H1 (cell line): ENCODE measurements at regions not wholly inside any gene's neighbourhood (a gene's known extent, or its start where the extent isn't known, plus 50 kb on each side); places are given as distances from the start of the nearest gene placed in this dataset.
"Not testable (repeated sequence)": the region's sequence is repeated elsewhere in the genome, so short reads cannot be mapped to it uniquely, and the experiment has no call there.

Experiments used
- CTCF ChIA-PET: fragments of 300-600 bp; sonication (Branson Sonifier 250); formaldehyde crosslinking; loops from one replicate; lab custom pipeline; 2021; ENCODE audit not compliant: partially characterized antibody; lab: Charles Lee
- POLR2A ChIA-PET: fragments of 300-600 bp; sonication (Branson Sonifier 250); formaldehyde crosslinking; loops from one replicate; lab custom pipeline; 2021; ENCODE audit warnings: inconsistent platforms; ENCODE audit not compliant: partially characterized antibody; lab: Charles Lee
- DNase-seq, 2 experiments: peaks; one replicate each; pipeline versions ENCODE4 v3.0.0 to v3.0.0-alpha.2; 2010 to 2022; ENCODE audit warnings: low spot score in 2 of 2, low read depth in 1 of 2, mixed read lengths in 1 of 2
- FAIRE-seq: peaks from 2 replicates; lab custom pipeline; 2011; peaks lifted over from hg19 to GRCh38; lab: Jason Lieb, UNC
- H2AFZ ChIP-seq: 2 replicates; pipeline ENCODE4 v1.8.1; 2012; ENCODE audit warnings: low read length, inconsistent platforms
- H2AK5ac ChIP-seq: 2 replicates; pipeline ENCODE4 v1.6.1; 2013; ENCODE audit warnings: low read depth, low read length
- H2BK120ac ChIP-seq: replicated peaks from 2 replicates; pipeline ENCODE3; 2013; ENCODE audit warnings: low read depth, low read length, inconsistent platforms
- H2BK12ac ChIP-seq: 2 replicates; pipeline ENCODE4 v1.6.1; 2013; ENCODE audit warnings: low read depth, low read length
- H2BK15ac ChIP-seq: 2 replicates; pipeline ENCODE4 v1.6.1; 2013; ENCODE audit warnings: low read length
- H2BK20ac ChIP-seq: 2 replicates; pipeline ENCODE4 v1.6.1; 2013; ENCODE audit warnings: low read length
- H2BK5ac ChIP-seq: 2 replicates; pipeline ENCODE4 v1.6.1; 2013; ENCODE audit warnings: low read depth, low read length
- H3K14ac ChIP-seq: 2 replicates; pipeline ENCODE4 v1.6.1; 2013; ENCODE audit warnings: inconsistent platforms; ENCODE audit not compliant: insufficient read length
- H3K18ac ChIP-seq: 2 replicates; pipeline ENCODE4 v1.6.1; 2013; ENCODE audit warnings: low read length; ENCODE audit errors: extremely low read depth
- H3K23ac ChIP-seq: 2 replicates; pipeline ENCODE4 v1.6.1; 2013; ENCODE audit warnings: inconsistent platforms; ENCODE audit not compliant: insufficient read length
- H3K23me2 ChIP-seq: 2 replicates; pipeline ENCODE4 v1.6.1; 2013; ENCODE audit warnings: low read depth, low read length
- H3K27ac ChIP-seq: 2 replicates; pipeline ENCODE4 v1.6.1; 2011; ENCODE audit warnings: low read depth, low read length, inconsistent platforms
- H3K27me3 ChIP-seq, 4 experiments: replicated peaks in 1 of 4; 1 replicate in 1 of 4; 2 replicates in 3 of 4; pipeline versions ENCODE4 v1.6.1 to v1.8.1; 2011 to 2013; ENCODE audit warnings: low read length in 3 of 4, mild to moderate bottlenecking in 3 of 4, inconsistent platforms in 2 of 4, mixed read lengths in 2 of 4, moderate library complexity in 1 of 4; ENCODE audit not compliant: control insufficient read depth in 3 of 4, insufficient read depth in 3 of 4; ENCODE audit errors: extremely low read depth in 1 of 4
- H3K36me3 ChIP-seq, 4 experiments: 2 replicates each; pipeline versions ENCODE4 v1.6.1 to v1.8.1; 2011 to 2013; ENCODE audit warnings: mild to moderate bottlenecking in 4 of 4, low read length in 3 of 4, moderate library complexity in 2 of 4, control low read depth in 1 of 4, inconsistent platforms in 1 of 4; ENCODE audit not compliant: insufficient read depth in 4 of 4, control insufficient read depth in 2 of 4
- H3K4ac ChIP-seq: replicated peaks from 2 replicates; pipeline ENCODE3; 2013; ENCODE audit warnings: low read length, low read depth, mixed read lengths, inconsistent platforms; ENCODE audit not compliant: insufficient read length
- H3K4me1 ChIP-seq, 4 experiments: replicated peaks in 1 of 4; 1 replicate in 1 of 4; 2 replicates in 3 of 4; pipeline versions ENCODE4 v1.6.1 to v1.8.1; 2011 to 2013; ENCODE audit warnings: low read length in 3 of 4, inconsistent platforms in 2 of 4, mixed read lengths in 1 of 4; ENCODE audit not compliant: insufficient read depth in 4 of 4, control insufficient read depth in 3 of 4
- H3K4me2 ChIP-seq, 2 experiments: 2 replicates each; pipeline versions ENCODE4 v1.6.1 to v1.8.1; 2011 to 2013; ENCODE audit warnings: low read depth in 2 of 2, low read length in 2 of 2, control low read depth in 1 of 2, inconsistent platforms in 1 of 2, mild to moderate bottlenecking in 1 of 2; ENCODE audit not compliant: insufficient read depth in 1 of 2
- H3K4me3 ChIP-seq, 4 experiments: fragments of 200-600, 300-600 bp in 1 of 4; sonication (generic), shearing (Covaris generic), sonication (Bioruptor Twin) in 1 of 4; 2 replicates each; pipeline versions ENCODE4 v1.5.1 to v1.8.1; 2011 to 2016; ENCODE audit warnings: low read length in 4 of 4, low read depth in 3 of 4, control low read depth in 2 of 4, inconsistent platforms in 2 of 4, mild to moderate bottlenecking in 2 of 4, mixed read lengths in 1 of 4, moderate library complexity in 1 of 4; ENCODE audit not compliant: insufficient read depth in 2 of 4; ENCODE audit errors: extremely low read depth in 1 of 4
- H3K56ac ChIP-seq: replicated peaks from 2 replicates; pipeline ENCODE3; 2013; ENCODE audit warnings: low read depth, mild to moderate bottlenecking, mixed read lengths, low read length, inconsistent platforms; ENCODE audit not compliant: insufficient read length
- H3K79me1 ChIP-seq: 2 replicates; pipeline ENCODE4 v1.6.1; 2013; ENCODE audit warnings: low read depth, low read length, control low read depth
- H3K79me2 ChIP-seq, 2 experiments: 2 replicates each; pipeline versions ENCODE4 v1.6.1 to v1.8.1; 2012 to 2013; ENCODE audit warnings: low read length in 2 of 2, mild to moderate bottlenecking in 2 of 2, inconsistent platforms in 1 of 2; ENCODE audit not compliant: insufficient read depth in 2 of 2, control insufficient read depth in 1 of 2
- H3K9ac ChIP-seq, 4 experiments: replicated peaks in 1 of 4; 1 replicate in 1 of 4; 2 replicates in 3 of 4; pipeline versions ENCODE4 v1.6.1 to v1.8.1; 2011 to 2013; ENCODE audit warnings: low read depth in 3 of 4, low read length in 3 of 4, control low read depth in 2 of 4, mild to moderate bottlenecking in 2 of 4, moderate library complexity in 2 of 4, inconsistent platforms in 1 of 4; ENCODE audit errors: extremely low read depth in 1 of 4
- H3K9me3 ChIP-seq, 2 experiments: 2 replicates each; pipeline versions ENCODE4 v1.6.1 to v1.8.1; 2012 to 2013; ENCODE audit warnings: mild to moderate bottlenecking in 2 of 2, moderate library complexity in 2 of 2, control low read depth in 1 of 2, inconsistent platforms in 1 of 2, low read depth in 1 of 2, low read length in 1 of 2, mixed read lengths in 1 of 2; ENCODE audit not compliant: insufficient read depth in 2 of 2
- H4K20me1 ChIP-seq, 2 experiments: replicated peaks in 1 of 2; 2 replicates each; pipeline versions ENCODE3 to v1.8.1; 2011 to 2013; ENCODE audit warnings: inconsistent platforms in 2 of 2, low read length in 2 of 2, mild to moderate bottlenecking in 1 of 2; ENCODE audit not compliant: insufficient read depth in 2 of 2, control insufficient read depth in 1 of 2
- H4K5ac ChIP-seq: 2 replicates; pipeline ENCODE4 v1.6.1; 2013; ENCODE audit warnings: low read length, low read depth, mixed read lengths, inconsistent platforms; ENCODE audit not compliant: insufficient read length
- H4K8ac ChIP-seq: 2 replicates; pipeline ENCODE4 v1.8.0; 2013; ENCODE audit warnings: mild to moderate bottlenecking, moderate library complexity, low read length, inconsistent platforms; ENCODE audit not compliant: insufficient read depth; ENCODE audit errors: extremely low read depth
- H4K91ac ChIP-seq: replicated peaks from 2 replicates; pipeline ENCODE3; 2013; ENCODE audit warnings: low read length, mixed read lengths, inconsistent platforms; ENCODE audit not compliant: insufficient read length
- WGBS, 2 experiments: shearing (Covaris generic) in 1 of 2; methylation state at CpG; one replicate each; pipeline versions ENCODE4 v1.1.6 to v1.1.7; 2013 to 2015; ENCODE audit warnings: low lambda C conversion rate in 2 of 2, mixed read lengths in 2 of 2, inconsistent platforms in 1 of 2, low coverage in 1 of 2, missing lambda C conversion rate in 1 of 2; ENCODE audit not compliant: insufficient replicate concordance in 2 of 2, insufficient coverage in 1 of 2, insufficient read length in 1 of 2; ENCODE audit errors: extremely low coverage in 1 of 2, missing lambda C conversion rate in 1 of 2; 5-methylcytosine and 5-hydroxymethylcytosine counted together

GRCh38 chr21:14281188-14281900, 65.4 kb downstream of the RBM11 start:
- peak overlapping the region; percentile 57 to 83 for H3K4me2 ChIP-seq
- H4K8ac ChIP-seq, H3K27me3 ChIP-seq, H2BK5ac ChIP-seq, H2BK12ac ChIP-seq, H3K9me3 ChIP-seq, H3K18ac ChIP-seq, H3K27ac ChIP-seq, H3K9ac ChIP-seq, H2BK120ac ChIP-seq, H3K4me1 ChIP-seq, H2AK5ac ChIP-seq, H3K56ac ChIP-seq, H4K5ac ChIP-seq, CTCF ChIA-PET, H3K79me1 ChIP-seq, H2BK20ac ChIP-seq, H3K23ac ChIP-seq, H4K20me1 ChIP-seq, H3K14ac ChIP-seq, FAIRE-seq, H4K91ac ChIP-seq, H2BK15ac ChIP-seq, POLR2A ChIA-PET, H3K4ac ChIP-seq, H3K23me2 ChIP-seq, H3K36me3 ChIP-seq, H3K79me2 ChIP-seq: not testable (repeated sequence)
- DNase-seq = peak in 1 of 2 experiments; percentile 50
- 9% methylated on average over 11 of the region's 11 CpGs; no CpG with 5 or more reads in 1 of the 2 experiments for WGBS, 2 experiments
- H2AFZ ChIP-seq = 0 out of 2 replicates have a peak overlapping the region, but pooled peaks have one; percentile 38
- peak overlapping the region; percentile 3 to 51 (median 24); a peak in 6 of 8 replicates for H3K4me3 ChIP-seq
